ENCODE measurements at regions not wholly inside any gene's neighbourhood (a gene's known extent, or its start where the extent isn't known, plus 50 kb on each side); places are given as distances from the start of the nearest gene placed in this dataset.

DNA sequence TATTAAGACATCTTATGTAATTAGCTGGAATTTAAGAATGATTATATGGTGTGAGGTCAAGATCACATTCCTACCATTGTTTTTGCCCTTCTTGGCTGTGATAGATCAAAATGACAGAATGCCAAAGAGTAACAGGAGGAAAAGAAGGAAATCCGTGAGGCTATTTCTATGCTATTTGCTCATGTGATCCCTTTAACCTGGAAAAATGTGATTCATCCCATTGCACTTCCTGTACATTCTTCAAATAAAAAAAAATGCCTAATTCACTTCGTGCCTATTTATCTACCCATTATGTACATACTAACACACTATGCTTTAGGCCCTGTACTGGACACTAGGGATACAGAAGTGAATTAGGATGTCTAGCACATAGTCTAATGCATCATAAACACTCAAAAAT, 154.1 kb upstream of the PAPPA start (continued):
- TF ChIP-seq, protein P1, sequence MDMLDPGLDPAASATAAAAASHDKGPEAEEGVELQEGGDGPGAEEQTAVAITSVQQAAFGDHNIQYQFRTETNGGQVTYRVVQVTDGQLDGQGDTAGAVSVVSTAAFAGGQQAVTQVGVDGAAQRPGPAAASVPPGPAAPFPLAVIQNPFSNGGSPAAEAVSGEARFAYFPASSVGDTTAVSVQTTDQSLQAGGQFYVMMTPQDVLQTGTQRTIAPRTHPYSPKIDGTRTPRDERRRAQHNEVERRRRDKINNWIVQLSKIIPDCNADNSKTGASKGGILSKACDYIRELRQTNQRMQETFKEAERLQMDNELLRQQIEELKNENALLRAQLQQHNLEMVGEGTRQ (IDR thresholded peaks at IDR 0.05; ENCODE audit: borderline replicate concordance, low read depth, low read length): no peak
- TF ChIP-seq SMC3 (IDR thresholded peaks at IDR 0.05; ENCODE audit: low read depth, low read length) (no peak), FOSL2 (IDR thresholded peaks at IDR 0.05; ENCODE audit: borderline replicate concordance, low read depth) (peak; percentile 33; the same call in 1 of the 2 replicates), NFIC (IDR thresholded peaks at IDR 0.05; ENCODE audit: borderline replicate concordance) (peak; percentile 13; the same call in 1 of the 2 replicates), MEF2A (IDR thresholded peaks at IDR 0.05; ENCODE audit: borderline replicate concordance, low read depth) (peak; percentile 57; the same call in 1 of the 2 replicates)
- TF ChIP-seq, protein P2, sequence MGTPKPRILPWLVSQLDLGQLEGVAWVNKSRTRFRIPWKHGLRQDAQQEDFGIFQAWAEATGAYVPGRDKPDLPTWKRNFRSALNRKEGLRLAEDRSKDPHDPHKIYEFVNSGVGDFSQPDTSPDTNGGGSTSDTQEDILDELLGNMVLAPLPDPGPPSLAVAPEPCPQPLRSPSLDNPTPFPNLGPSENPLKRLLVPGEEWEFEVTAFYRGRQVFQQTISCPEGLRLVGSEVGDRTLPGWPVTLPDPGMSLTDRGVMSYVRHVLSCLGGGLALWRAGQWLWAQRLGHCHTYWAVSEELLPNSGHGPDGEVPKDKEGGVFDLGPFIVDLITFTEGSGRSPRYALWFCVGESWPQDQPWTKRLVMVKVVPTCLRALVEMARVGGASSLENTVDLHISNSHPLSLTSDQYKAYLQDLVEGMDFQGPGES (IDR thresholded peaks at IDR 0.05; ENCODE audit: low read depth, low read length): no peak
- TF ChIP-seq, protein P3, sequence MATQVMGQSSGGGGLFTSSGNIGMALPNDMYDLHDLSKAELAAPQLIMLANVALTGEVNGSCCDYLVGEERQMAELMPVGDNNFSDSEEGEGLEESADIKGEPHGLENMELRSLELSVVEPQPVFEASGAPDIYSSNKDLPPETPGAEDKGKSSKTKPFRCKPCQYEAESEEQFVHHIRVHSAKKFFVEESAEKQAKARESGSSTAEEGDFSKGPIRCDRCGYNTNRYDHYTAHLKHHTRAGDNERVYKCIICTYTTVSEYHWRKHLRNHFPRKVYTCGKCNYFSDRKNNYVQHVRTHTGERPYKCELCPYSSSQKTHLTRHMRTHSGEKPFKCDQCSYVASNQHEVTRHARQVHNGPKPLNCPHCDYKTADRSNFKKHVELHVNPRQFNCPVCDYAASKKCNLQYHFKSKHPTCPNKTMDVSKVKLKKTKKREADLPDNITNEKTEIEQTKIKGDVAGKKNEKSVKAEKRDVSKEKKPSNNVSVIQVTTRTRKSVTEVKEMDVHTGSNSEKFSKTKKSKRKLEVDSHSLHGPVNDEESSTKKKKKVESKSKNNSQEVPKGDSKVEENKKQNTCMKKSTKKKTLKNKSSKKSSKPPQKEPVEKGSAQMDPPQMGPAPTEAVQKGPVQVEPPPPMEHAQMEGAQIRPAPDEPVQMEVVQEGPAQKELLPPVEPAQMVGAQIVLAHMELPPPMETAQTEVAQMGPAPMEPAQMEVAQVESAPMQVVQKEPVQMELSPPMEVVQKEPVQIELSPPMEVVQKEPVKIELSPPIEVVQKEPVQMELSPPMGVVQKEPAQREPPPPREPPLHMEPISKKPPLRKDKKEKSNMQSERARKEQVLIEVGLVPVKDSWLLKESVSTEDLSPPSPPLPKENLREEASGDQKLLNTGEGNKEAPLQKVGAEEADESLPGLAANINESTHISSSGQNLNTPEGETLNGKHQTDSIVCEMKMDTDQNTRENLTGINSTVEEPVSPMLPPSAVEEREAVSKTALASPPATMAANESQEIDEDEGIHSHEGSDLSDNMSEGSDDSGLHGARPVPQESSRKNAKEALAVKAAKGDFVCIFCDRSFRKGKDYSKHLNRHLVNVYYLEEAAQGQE (IDR thresholded peaks at IDR 0.05; ENCODE audit: low read depth, low read length): no peak

DNA sequence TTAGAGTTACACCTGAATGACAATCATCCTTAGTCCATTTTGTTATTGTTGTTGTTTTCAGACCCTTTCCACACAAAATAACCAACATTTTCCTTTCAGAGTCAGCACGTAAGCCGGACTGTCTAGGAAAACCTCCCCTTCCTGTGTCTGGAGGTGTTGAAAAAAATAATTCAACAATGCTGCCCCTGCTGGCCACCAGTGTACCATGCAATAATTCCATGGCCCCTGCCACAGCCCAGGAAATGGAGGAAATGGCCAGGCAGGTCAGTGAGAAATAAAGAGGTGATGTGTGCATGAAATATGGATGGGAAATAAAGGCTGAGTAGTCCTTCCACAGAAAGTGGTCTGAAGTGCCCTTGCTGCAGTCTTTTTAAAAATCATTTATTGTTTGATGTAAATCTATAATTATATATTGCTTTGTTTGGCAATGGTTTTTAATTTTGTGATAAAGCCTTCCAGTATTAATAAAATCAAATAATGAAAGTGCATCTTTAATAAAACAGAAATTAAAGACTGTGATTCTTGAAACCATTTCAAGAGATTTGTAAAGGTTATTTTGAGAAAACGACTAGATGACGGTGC, 152.8 kb upstream of the PAPPA start:
- Histone ChIP-seq H3K9ac (no peak overlapping the region), H3K9me2 (no peaks in the 10 kb centered on the region), H3K4me3 (ENCODE audit: low read depth in 2 of 2, low read length in 1 of 2) (no peak overlapping the region), H3F3A (replicated peaks; ENCODE audit: insufficient read depth) (peaks cover 34% of the 10 kb centered on the region), H4K20me1 (ENCODE audit: insufficient read depth) (no peaks in the 10 kb centered on the region), H3K79me2 (ENCODE audit: insufficient read depth) (no peaks in the 10 kb centered on the region), H3K4me2 (no peak overlapping the region), H3K9me3 (no peaks in the 10 kb centered on the region), H2AFZ (ENCODE audit: low read depth) (no peak overlapping the region), H3K4me1 (ENCODE audit: control insufficient read depth in 1 of 2, insufficient read depth in 2 of 2, low read depth in 1 of 2, low read length in 1 of 2) (peaks cover 2 to 37% of the 10 kb centered on the region in 2 experiments), H3K27me3 (ENCODE audit: insufficient read depth) (no peaks in the 10 kb centered on the region), H3K36me3 (replicated peaks in 1 of 2; ENCODE audit: control insufficient read depth in 1 of 2, insufficient read depth in 2 of 2, low read length in 1 of 2) (no peaks in the 10 kb centered on the region), H3K27ac (ENCODE audit: low read depth in 2 of 2, low read length in 1 of 2) (no peak overlapping the region)
- POLR2A ChIA-PET: no interaction called here
- TF ChIP-seq RAD21 (IDR thresholded peaks at IDR 0.05; ENCODE audit: low read length): peak; percentile 43
- TF ChIP-seq, protein P4, sequence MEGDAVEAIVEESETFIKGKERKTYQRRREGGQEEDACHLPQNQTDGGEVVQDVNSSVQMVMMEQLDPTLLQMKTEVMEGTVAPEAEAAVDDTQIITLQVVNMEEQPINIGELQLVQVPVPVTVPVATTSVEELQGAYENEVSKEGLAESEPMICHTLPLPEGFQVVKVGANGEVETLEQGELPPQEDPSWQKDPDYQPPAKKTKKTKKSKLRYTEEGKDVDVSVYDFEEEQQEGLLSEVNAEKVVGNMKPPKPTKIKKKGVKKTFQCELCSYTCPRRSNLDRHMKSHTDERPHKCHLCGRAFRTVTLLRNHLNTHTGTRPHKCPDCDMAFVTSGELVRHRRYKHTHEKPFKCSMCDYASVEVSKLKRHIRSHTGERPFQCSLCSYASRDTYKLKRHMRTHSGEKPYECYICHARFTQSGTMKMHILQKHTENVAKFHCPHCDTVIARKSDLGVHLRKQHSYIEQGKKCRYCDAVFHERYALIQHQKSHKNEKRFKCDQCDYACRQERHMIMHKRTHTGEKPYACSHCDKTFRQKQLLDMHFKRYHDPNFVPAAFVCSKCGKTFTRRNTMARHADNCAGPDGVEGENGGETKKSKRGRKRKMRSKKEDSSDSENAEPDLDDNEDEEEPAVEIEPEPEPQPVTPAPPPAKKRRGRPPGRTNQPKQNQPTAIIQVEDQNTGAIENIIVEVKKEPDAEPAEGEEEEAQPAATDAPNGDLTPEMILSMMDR (IDR thresholded peaks at IDR 0.05): peak; percentile 65
- no peak for TF ChIP-seq MXI1 (IDR thresholded peaks at IDR 0.05; ENCODE audit: low read depth, low read length)
- TF ChIP-seq, protein P3 (IDR thresholded peaks at IDR 0.05; ENCODE audit: low read depth, low read length): no peak
- CTCF ChIA-PET: interaction anchor here (0.9 to 1.0 kb wide), 2 partner anchors 12 to 34 kb away, joined by 3 to 4 read pairs; no protein-coding TSS in a partner anchor
- DNase-seq: peak; percentile 46
- WGBS (ENCODE audit: low lambda C conversion rate): 97% methylated on average over 4 of the region's 4 CpGs

All from SK-N-SH (cell line).